ENCODE measurements at regions not wholly inside any gene's neighbourhood (a gene's known extent, or its start where the extent isn't known, plus 50 kb on each side); places are given as distances from the start of the nearest gene placed in this dataset.
"Not testable (repeated sequence)": the region's sequence is repeated elsewhere in the genome, so short reads cannot be mapped to it uniquely, and the experiment has no call there.

DNA sequence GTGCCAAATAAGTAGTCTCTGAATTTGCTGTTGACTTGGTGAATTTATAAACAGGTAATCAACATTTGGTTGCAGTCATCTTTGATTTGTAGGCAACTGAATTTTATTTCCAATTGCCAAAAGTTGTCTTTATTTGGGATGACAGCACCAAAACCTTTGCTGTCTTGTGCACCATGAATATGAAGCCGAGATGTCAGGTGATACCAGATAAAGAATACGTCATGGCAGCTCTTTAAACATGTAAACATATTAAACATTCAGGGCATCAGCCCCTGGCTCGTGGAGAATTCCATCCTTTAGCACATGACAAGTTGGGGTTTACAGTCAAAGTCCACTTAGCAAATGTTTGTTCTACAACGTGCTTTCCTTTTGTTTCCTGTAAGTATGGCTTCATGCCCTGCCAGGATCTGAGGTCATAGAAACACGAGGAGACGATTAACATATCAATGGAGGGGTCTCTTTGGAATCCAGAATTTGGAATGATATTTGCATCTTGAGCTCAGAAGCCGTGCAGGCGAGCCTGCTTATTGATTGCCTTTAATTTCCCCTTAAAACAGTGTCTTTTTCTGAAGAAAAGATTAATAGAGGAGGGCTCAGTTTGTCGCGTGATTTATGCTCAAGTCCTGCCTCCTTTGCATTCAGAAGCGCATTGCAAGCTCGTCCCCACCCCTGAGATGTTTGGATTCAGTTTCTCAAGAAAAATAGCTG is 170.2 kb upstream of the ZNF217 start:
- peaks cover 0 to 15% (median 4%) of the 10 kb centered on the region in 4 donors for H3K4me1 ChIP-seq
- ATAC-seq (peak; percentile 76 to 91 (median 79)), DNase-seq (peak in 2 of 3 donors; percentile 29 to 63)
- peak overlapping the region; percentile 58 to 91 (median 86) for H3K27ac ChIP-seq
- intact Hi-C loops (cut with DNase I), result no loop called here
- no peaks in the 10 kb centered on the region for H3K27me3 ChIP-seq
- 15% methylated on average over 12 of the region's 12 CpGs for WGBS (ENCODE audit: insufficient coverage, low coverage, low lambda C conversion rate, missing lambda C conversion rate)
- no peaks in the 10 kb centered on the region for H3K36me3 ChIP-seq
- H3K9me3 ChIP-seq, result no peaks in the 10 kb centered on the region
- H3K4me3 ChIP-seq, result peak overlapping the region in 2 of 3 donors; percentile 17 to 26
- no peak for TF ChIP-seq POLR2A (IDR thresholded peaks at IDR 0.05)
- TF ChIP-seq CTCF (IDR thresholded peaks at IDR 0.05), result no peak

DNA sequence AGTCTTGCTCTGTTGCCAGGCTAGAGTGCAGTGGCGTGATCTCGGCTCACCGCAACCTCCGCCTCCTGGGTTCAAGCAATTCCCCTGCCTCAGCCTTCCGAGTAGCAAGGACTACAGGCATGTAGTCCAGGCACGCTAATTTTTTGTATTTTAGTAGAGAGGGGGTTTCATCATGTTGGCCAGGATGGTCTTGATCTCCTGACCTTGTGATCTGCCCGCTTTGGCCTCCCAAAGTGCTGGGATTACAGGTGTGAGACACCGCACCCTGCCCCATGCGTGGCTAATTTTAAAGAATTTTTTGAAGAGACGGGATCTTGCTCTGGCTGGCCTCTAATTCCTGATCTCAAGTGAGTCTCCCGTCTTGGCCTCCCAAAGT is 168.8 kb upstream of the ZNF217 start:
- H3K4me3 ChIP-seq; DNase-seq; intact Hi-C loops (cut with DNase I); H3K36me3 ChIP-seq; H3K27me3 ChIP-seq; ATAC-seq; H3K9me3 ChIP-seq: not testable (repeated sequence)
- peak overlapping the region in 1 of 3 donors; percentile 86 for H3K27ac ChIP-seq
- H3K4me1 ChIP-seq, result peaks cover 0 to 15% (median 4%) of the 10 kb centered on the region in 4 donors
- WGBS (ENCODE audit: insufficient coverage, low coverage, low lambda C conversion rate, missing lambda C conversion rate), result 95% methylated on average over 8 of the region's 11 CpGs

DNA sequence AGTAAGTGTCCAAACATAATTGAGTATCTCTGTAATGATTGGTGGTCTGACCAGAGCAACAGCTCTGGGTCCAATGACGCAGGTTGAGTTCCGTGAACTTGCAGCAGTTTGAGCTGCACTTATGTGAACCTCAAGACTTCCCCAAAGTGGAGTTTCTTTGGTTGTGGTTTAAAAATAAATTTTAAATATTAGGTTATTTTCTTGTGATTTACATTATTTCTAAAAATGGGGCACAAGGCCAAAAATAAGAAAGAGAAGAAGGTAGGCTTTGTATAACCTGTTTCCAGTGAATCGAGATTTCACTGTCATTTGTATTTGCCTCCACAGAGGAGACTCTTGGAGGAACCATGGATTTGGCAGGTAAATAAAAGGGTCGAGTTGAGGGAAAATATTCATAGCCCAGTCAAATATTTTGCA is 166.4 kb upstream of the ZNF217 start:
- no peaks in the 10 kb centered on the region for H3K9me3 ChIP-seq
- DNase-seq, result no peak
- ATAC-seq, result peak in 1 of 4 donors; percentile 14
- peaks cover 0 to 8% (median 4%) of the 10 kb centered on the region in 4 donors for H3K4me1 ChIP-seq
- no peaks in the 10 kb centered on the region for H3K36me3 ChIP-seq
- H3K27ac ChIP-seq, result no peak overlapping the region
- WGBS (ENCODE audit: insufficient coverage, low coverage, low lambda C conversion rate, missing lambda C conversion rate), result 71% methylated on average over 4 of the region's 4 CpGs
- no peaks in the 10 kb centered on the region for H3K27me3 ChIP-seq
- H3K4me3 ChIP-seq, result no peak overlapping the region
- no peak for TF ChIP-seq CTCF (IDR thresholded peaks at IDR 0.05)
- TF ChIP-seq POLR2A (IDR thresholded peaks at IDR 0.05), result no peak
- intact Hi-C loops (cut with DNase I), result no loop called here

GRCh38 chr20:53757472-53757913 is 163.9 kb upstream of the ZNF217 start:
- Histone ChIP-seq H3K4me1 (no peaks in the 10 kb centered on the region), H3K27me3 (no peaks in the 10 kb centered on the region), H3K4me3 (no peak overlapping the region), H3K27ac (no peak overlapping the region), H3K9me3 (no peaks in the 10 kb centered on the region), H3K36me3 (no peaks in the 10 kb centered on the region)
- ATAC-seq (no peak), DNase-seq (no peak)
- 96% methylated on average over 6 of the region's 18 CpGs for WGBS (ENCODE audit: insufficient coverage, low coverage, low lambda C conversion rate, missing lambda C conversion rate)
- intact Hi-C loops (cut with DNase I), result no loop called here
- TF ChIP-seq CTCF (IDR thresholded peaks at IDR 0.05), result no peak
- TF ChIP-seq POLR2A (IDR thresholded peaks at IDR 0.05), result no peak

- Histone ChIP-seq H3K27ac (no peak overlapping the region), H3K4me3 (no peak overlapping the region), H3K9me3 (no peaks in the 10 kb centered on the region), H3K36me3 (no peaks in the 10 kb centered on the region), H3K27me3 (no peaks in the 10 kb centered on the region), H3K4me1 (no peaks in the 10 kb centered on the region)
- ATAC-seq (no peak), DNase-seq (no peak)
- TF ChIP-seq POLR2A (IDR thresholded peaks at IDR 0.05) (no peak), CTCF (IDR thresholded peaks at IDR 0.05) (no peak)
- 89% methylated on average over 7 of the region's 8 CpGs for WGBS (ENCODE audit: insufficient coverage, low coverage, low lambda C conversion rate, missing lambda C conversion rate)
- intact Hi-C loops (cut with DNase I), result no loop called here
Measured at GRCh38 chr20:53755733-53756531, 162.3 kb upstream of the ZNF217 start.

All from right lobe of liver (tissue), 6 donors.